Activated naive CD4-positive, alpha-beta T cell treated with anti-CD3 and anti-CD28 coated beads, Interleukin-2, amount 10 ng/mL, durations not matched to agents 7 days and 5 days (primary cell): ENCODE measurements at regions not wholly inside any gene's neighbourhood (a gene's known extent, or its start where the extent isn't known, plus 50 kb on each side); places are given as distances from the start of the nearest gene placed in this dataset.
"Not testable (repeated sequence)": the region's sequence is repeated elsewhere in the genome, so short reads cannot be mapped to it uniquely, and the experiment has no call there.

Experiments
- CTCF ChIA-PET: fragments of 350-600 bp; sonication (Branson Sonifier 250); formaldehyde crosslinking; loops from one replicate; lab custom pipeline; 2021; ENCODE audit warnings: antibody characterized with exemption; lab: Charles Lee
- DNase-seq: peaks from one replicate; pipeline ENCODE4 v3.0.0-alpha.2; 2020
- H3K27ac Mint-ChIP-seq: one replicate; pipeline ENCODE4 v1.8.0; 2021; ENCODE audit warnings: mild to moderate bottlenecking, moderate library complexity, mixed read lengths
- H3K27me3 Mint-ChIP-seq: one replicate; pipeline ENCODE4 v1.8.0; 2021; ENCODE audit warnings: mild to moderate bottlenecking, mixed read lengths
- H3K36me3 Mint-ChIP-seq: one replicate; pipeline ENCODE4 v1.8.0; 2021; ENCODE audit warnings: mixed read lengths
- H3K4me1 Mint-ChIP-seq: one replicate; pipeline ENCODE4 v1.8.0; 2021; ENCODE audit warnings: mixed read lengths
- H3K4me3 Mint-ChIP-seq: one replicate; pipeline ENCODE4 v1.8.0; 2021; ENCODE audit warnings: mild to moderate bottlenecking, moderate library complexity, mixed read lengths
- H3K9me3 Mint-ChIP-seq: one replicate; pipeline ENCODE4 v1.8.0; 2021; ENCODE audit warnings: mixed read lengths

DNA sequence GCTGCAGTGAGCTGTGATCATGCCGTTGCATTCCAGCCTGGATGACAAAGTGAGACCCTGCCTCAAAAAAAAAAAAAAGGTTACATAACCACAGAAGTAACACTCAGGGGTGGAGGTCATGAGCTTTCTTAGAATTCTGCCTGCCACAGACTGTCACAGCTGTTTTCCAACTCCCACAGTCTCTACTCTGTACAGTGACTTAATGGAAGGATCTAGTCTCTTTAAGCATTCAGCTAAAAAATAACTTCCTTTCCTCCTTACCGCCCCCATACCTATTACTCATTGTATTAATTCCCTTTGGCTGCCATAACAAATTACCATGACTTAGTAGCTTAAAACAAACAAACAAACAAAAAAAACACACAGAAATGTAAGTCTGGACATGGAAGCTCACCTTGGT, 99.6 kb upstream of the UBE2E1 start:
- CTCF ChIA-PET: interaction anchor here (0.6 kb wide), 1 partner anchor 46 kb away, joined by 3 read pairs; no protein-coding TSS in a partner anchor
- no peaks in the 10 kb centered on the region for H3K9me3 Mint-ChIP-seq
- DNase-seq: no peak
- no peaks in the 10 kb centered on the region for H3K36me3 Mint-ChIP-seq
- no peak overlapping the region for H3K27ac Mint-ChIP-seq
- peaks cover 4% of the 10 kb centered on the region for H3K27me3 Mint-ChIP-seq
- no peak overlapping the region for H3K4me3 Mint-ChIP-seq
- H3K4me1 Mint-ChIP-seq: no peaks in the 10 kb centered on the region

DNA sequence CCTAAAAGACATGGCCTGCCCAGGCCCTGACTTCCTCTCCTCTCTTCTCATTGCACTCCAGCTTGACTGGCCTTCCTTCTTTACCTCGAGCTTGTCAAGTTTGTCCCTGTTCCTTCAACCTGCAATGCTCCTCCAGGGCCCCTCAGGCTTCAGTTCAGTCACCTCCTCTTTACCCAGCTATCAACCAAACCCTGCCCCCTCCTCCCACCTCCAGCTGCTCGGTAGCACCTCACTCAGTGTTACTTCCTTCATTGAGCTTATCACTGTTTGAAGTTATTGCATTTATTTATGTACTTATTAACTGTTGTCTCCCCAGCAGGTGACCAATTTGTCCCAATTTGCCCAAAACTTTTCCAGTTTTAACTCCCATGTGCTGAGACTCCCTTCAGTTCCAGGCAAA, 95.8 kb upstream of the UBE2E1 start:
- H3K27me3 Mint-ChIP-seq: peaks cover 11% of the 10 kb centered on the region
- DNase-seq: no peak
- no peak overlapping the region for H3K4me3 Mint-ChIP-seq
- CTCF ChIA-PET: no interaction called here
- H3K9me3 Mint-ChIP-seq: no peaks in the 10 kb centered on the region
- H3K36me3 Mint-ChIP-seq: no peaks in the 10 kb centered on the region
- no peak overlapping the region for H3K27ac Mint-ChIP-seq
- no peaks in the 10 kb centered on the region for H3K4me1 Mint-ChIP-seq

DNA sequence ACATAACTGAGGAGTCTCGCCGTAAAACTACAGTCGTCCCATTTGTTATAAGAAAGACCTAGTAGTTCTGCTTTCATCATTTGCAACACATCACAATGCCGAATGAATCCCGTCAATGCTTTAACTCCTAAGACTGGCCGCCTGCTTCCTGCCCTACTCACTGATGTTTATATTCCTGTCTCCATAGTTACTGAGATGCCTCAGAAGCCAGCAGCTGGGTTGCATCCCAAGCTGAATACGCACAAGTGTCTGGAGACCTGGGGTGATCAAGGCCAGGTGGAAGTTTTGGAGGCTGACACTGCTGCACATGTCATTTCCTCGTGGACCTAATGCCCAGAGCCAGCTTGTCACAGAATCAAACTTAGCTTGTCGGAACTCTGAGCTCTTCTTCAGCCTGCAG, 95.2 kb upstream of the UBE2E1 start:
- no peak overlapping the region for H3K4me3 Mint-ChIP-seq
- DNase-seq: no peak
- CTCF ChIA-PET: no interaction called here

DNA sequence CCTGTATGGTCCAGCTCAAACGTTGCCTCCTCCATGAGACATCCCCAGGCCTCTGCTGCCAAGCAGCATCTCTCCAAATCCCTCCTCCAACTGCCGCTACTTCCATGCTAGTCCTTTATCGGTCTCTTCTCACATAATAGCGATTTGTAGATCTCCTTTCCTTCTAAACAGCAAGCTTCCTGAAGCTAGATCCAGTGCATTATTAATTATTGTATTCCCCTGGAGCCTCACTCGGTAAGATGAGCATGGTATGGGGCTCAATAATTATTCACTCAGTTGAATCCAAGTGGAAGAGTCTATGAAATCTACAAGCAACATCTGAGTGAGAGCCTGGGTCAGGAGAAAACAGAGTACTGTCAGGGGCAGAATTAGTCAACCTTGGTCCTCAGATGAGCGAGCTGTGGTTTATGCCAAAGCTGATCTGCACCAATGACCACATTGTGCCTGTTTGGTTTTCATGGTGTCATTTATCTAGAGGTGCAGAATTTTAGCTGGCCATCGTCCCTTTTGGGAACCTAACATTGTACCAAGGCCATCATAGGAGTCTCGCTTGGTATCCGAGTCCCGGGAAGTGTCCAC, 93.8 kb upstream of the UBE2E1 start:
- Mint-ChIP-seq H3K4me1 (no peaks in the 10 kb centered on the region), H3K9me3 (no peaks in the 10 kb centered on the region), H3K27ac (no peak overlapping the region), H3K4me3 (no peak overlapping the region), H3K27me3 (peaks cover 11% of the 10 kb centered on the region), H3K36me3 (no peaks in the 10 kb centered on the region)
- no peak for DNase-seq
- CTCF ChIA-PET: no interaction called here

More for the DNA sequence above, 95.2 kb upstream of the UBE2E1 start:
- peaks cover 11% of the 10 kb centered on the region for H3K27me3 Mint-ChIP-seq
- H3K27ac Mint-ChIP-seq: no peak overlapping the region
- H3K9me3 Mint-ChIP-seq: no peaks in the 10 kb centered on the region
- H3K36me3 Mint-ChIP-seq: no peaks in the 10 kb centered on the region
- no peaks in the 10 kb centered on the region for H3K4me1 Mint-ChIP-seq

DNA sequence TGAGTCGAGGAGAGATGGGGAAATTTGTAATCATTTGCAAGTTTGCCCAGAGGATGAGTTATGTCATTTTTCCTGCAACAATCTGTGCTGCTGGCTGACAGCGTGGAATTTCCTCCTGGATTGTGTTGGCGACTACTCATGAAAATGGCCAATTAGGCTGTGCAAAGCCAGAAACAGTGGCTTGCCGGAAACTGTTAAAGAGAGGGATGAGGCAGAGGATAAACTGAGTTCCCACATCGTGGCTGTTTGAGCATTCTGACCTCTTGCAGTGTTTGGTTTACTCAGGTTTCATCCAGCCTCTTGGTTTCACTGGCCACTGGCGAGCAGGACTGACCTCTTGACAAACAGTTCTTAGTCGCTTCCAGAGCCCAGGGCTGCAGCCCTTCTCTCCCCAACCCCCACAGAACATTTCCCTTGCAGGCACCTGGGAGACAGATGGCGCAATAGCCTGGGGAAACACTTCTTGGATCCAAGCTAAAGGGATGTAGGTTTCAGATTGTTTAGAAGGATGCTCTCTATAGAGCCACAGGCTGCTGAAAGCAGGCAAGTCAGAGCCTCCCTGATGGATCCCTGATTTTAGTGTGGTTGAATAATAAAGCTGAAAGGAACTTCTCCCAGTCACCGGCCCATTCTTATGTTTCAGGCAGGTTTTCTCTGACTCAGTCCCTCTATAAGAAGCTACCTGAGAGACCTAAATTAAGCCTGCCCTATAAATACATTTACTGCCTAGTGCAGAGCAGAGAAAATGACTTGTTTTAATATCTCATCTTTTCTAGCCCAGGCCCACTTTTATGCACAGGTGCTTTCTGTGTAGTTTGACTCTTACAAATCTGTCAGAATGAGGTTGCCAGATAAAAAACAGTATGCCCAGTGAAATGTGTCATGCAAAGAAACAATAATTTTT, 92.8 kb upstream of the UBE2E1 start:
- CTCF ChIA-PET: no interaction called here
- Mint-ChIP-seq H3K4me3 (no peak overlapping the region), H3K27ac (no peak overlapping the region), H3K4me1 (no peaks in the 10 kb centered on the region), H3K9me3 (no peaks in the 10 kb centered on the region), H3K27me3 (peaks cover 11% of the 10 kb centered on the region), H3K36me3 (no peaks in the 10 kb centered on the region)
- DNase-seq: no peak

DNA sequence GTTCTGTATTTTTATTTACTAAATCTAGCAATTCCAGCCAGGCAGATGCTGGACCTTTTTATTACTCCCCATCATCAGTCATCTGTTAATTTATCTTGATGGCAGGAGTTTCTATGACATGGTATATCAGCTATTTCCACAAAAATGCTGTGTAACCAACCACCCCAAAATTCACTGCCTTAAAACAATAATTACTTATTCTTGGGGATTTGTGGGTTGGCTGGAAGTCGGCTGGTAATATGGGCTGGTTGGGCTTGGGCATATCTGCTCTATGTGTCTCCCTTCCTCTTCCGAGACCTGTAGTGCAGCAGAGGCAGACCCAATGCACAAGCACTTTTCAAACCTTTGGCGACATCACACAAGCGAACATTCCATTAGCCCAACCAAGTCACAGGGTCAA, 92.1 kb upstream of the UBE2E1 start:
- CTCF ChIA-PET: no interaction called here
- Mint-ChIP-seq H3K4me3 (no peak overlapping the region), H3K9me3 (no peaks in the 10 kb centered on the region), H3K27me3 (peaks cover 11% of the 10 kb centered on the region), H3K4me1 (no peaks in the 10 kb centered on the region), H3K36me3 (no peaks in the 10 kb centered on the region), H3K27ac (no peak overlapping the region)
- no peak for DNase-seq

DNA sequence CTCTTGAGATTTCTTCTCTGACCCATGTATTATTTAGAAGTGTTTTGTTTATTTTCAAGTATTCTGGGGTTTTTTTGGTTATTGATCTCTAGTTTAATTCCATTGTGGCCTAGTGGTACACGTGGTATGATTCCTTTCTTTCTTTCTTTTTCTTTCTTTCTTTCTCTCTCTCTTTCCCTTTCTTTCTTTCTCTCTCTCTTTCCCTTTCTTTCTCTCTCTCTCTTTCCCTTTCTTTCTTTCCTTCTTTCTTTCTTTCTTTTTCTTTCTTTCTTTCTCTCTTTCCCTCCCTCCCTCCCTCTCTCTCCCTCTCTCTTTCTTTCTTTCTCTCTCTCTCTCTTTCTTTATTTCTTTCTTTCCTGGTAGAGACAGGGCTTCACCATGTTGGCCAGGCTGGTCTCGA, 85.7 kb upstream of the UBE2E1 start:
- CTCF ChIA-PET: interaction anchor here (0.6 to 1.3 kb wide), 2 partner anchors 143 to 403 kb away, joined by 3 to 4 read pairs; no protein-coding TSS in a partner anchor
- peaks cover 4% of the 10 kb centered on the region for H3K27me3 Mint-ChIP-seq
- H3K4me1 Mint-ChIP-seq: no peaks in the 10 kb centered on the region
- no peaks in the 10 kb centered on the region for H3K36me3 Mint-ChIP-seq
- H3K27ac Mint-ChIP-seq: no peak overlapping the region
- no peak for DNase-seq
- H3K9me3 Mint-ChIP-seq: no peaks in the 10 kb centered on the region
- H3K4me3 Mint-ChIP-seq: no peak overlapping the region

DNA sequence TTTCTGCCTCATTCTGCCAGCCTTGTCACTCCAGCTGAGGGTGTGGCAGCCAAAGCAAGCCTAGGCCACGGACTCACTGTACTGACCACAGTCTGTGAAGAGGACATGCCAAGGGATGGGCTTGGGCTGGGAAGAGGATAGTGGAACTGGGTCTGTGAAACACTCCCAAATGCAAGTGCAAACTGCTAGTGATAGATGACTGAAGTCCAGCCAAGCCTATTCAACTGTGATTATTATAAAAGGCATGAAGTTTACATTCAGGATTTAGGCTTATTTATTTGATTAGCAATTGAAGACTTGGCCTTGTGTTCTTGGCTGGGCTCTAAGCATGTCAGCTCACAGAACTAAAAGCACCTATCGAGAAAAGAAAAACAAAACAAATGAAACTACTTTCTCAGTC, 84.9 kb upstream of the UBE2E1 start:
- Mint-ChIP-seq H3K4me1 (no peaks in the 10 kb centered on the region), H3K9me3 (no peaks in the 10 kb centered on the region), H3K36me3 (no peaks in the 10 kb centered on the region), H3K27me3 (peaks cover 4% of the 10 kb centered on the region), H3K4me3 (no peak overlapping the region), H3K27ac (no peak overlapping the region)
- DNase-seq: no peak
- CTCF ChIA-PET: interaction anchor here (0.6 to 1.3 kb wide), 2 partner anchors 142 to 402 kb away, joined by 3 to 4 read pairs; no protein-coding TSS in a partner anchor

DNA sequence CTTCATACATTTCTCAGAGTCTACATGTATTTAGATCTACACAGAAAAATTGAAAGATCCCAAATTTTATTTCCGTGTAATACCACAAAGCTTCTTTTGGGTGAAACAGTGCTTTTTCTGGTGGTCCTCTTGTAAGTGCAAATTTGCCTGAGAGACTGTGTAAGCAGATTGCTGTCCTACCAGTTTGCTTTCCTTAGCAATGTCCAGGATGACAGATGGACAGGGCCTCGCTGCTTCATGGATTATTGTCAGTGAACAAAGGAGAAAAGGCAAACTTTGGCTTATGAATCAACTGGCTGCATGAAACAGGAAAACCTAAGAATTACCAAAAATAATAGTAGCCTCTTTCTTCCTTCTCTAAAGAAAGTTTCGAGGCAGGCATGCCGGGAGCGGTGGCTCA, 82.6 kb upstream of the UBE2E1 start:
- Mint-ChIP-seq H3K27ac (no peak overlapping the region), H3K4me3 (no peak overlapping the region), H3K4me1 (peaks cover 8% of the 10 kb centered on the region), H3K27me3 (peaks cover 8% of the 10 kb centered on the region), H3K9me3 (no peaks in the 10 kb centered on the region), H3K36me3 (no peaks in the 10 kb centered on the region)
- CTCF ChIA-PET: no interaction called here
- no peak for DNase-seq

DNA sequence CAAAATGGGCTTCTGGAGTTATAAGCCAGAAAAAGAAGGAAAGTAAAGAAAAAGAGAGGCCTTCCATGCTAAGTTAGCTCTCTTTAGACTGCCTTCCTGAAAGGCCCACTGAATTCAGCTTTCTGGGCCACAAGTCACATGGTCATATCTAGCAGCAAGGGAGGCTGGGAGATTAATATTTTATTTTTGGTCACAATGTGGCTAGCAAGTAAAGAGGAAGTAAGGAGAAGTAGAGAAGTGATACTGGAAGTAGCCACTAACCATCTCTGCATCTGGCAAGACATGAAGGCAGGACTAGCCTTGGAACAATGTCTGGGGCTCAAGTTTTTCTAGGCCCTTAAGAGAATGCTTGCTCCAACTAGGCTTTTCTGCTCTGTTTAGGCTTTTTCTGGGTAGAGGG, 81.8 kb upstream of the UBE2E1 start:
- H3K4me3 Mint-ChIP-seq: no peak overlapping the region
- no peaks in the 10 kb centered on the region for H3K36me3 Mint-ChIP-seq
- no peak overlapping the region for H3K27ac Mint-ChIP-seq
- H3K27me3 Mint-ChIP-seq: peaks cover 8% of the 10 kb centered on the region
- H3K4me1 Mint-ChIP-seq: peaks cover 8% of the 10 kb centered on the region
- CTCF ChIA-PET: no interaction called here
- no peak for DNase-seq
- H3K9me3 Mint-ChIP-seq: no peaks in the 10 kb centered on the region

DNA sequence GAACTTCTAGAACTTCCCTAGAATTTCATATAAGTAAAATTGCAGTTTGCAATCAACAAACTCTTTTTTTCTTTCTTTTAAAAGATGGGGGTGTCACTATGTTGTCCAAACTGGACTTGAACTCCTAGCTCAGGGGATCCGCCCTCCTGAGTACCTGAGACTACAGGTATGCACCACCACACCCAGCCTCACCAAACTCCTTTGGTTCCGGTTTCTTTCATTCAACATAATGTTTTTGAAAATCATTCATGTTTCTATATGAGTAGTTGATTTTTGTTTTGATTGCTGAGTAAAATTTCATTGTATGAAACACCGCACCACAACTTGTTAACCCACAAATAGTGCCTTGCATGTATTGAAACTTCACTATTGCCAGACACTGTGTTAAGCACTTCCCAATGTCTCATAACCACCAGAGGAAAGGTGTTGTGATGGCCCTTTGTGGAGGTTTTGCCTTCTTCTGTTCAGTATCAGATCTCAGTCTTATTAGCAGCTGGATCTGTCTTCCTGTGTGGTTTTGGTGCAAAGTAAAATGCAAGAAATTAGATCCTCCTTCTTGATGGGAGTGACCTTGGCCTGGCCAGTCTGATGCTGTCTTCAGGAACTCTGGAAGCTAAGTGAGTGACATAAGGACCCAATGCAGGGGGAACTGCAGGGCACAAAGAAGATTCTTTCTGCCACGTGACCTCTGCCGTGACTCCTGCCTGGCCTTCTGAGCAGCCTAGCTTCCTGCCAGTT, 78.8 kb upstream of the UBE2E1 start:
- Mint-ChIP-seq H3K36me3 (no peaks in the 10 kb centered on the region), H3K9me3 (no peaks in the 10 kb centered on the region), H3K4me3 (no peak overlapping the region), H3K27ac (no peak overlapping the region), H3K27me3 (peaks cover 4% of the 10 kb centered on the region), H3K4me1 (peaks cover 8% of the 10 kb centered on the region)
- CTCF ChIA-PET: no interaction called here
- no peak for DNase-seq

DNA sequence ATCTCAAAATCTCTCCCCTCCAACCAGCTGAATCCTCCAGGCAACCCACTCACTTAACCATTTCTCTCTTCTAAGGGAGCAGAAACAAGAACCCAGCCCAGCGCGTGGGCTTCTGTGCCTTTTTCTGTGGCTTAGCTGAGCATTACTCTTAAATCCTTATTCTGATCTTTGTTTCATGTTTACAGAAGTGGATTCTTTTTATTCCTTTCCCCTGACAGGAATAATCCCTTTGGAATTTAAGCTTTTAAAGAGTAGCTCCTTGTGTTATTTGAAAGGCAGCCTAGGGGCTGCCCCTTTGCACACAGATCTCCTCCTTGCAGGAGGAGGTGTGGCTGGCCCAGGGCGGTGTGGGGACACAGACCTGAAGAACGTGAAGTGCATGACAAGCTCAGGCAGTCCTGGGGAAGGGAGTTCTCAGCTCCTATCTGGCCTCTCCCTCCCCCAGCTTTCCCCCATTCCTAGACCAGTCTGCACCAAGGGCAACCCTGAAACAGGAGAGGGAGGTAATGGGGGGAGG, 77.1 kb upstream of the UBE2E1 start:
- DNase-seq: no peak
- peaks cover 4% of the 10 kb centered on the region for H3K27me3 Mint-ChIP-seq
- H3K4me3 Mint-ChIP-seq: no peak overlapping the region
- peaks cover 8% of the 10 kb centered on the region for H3K4me1 Mint-ChIP-seq
- no peaks in the 10 kb centered on the region for H3K36me3 Mint-ChIP-seq
- H3K27ac Mint-ChIP-seq: peak overlapping the region; percentile 28
- no peaks in the 10 kb centered on the region for H3K9me3 Mint-ChIP-seq
- CTCF ChIA-PET: no interaction called here

DNA sequence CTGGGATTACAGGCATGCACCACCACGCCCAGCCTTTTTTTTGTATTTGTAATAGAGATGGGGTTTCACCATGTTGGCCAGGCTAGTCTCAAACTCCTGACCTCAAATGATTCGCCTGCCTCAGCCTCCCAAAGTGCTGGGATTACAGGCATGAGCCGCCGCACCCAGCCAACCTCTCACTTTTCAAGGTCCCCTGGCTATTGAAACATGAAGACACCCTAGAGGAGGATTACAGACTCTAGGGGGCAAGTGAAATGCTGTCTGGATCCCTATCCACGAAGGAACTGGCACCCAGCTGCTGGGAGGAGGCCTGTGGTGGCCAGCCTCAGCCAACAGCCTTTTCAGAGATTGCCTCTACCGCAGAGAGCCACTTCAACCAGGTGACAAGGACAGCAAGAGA, 76.4 kb upstream of the UBE2E1 start:
- H3K36me3 Mint-ChIP-seq, DNase-seq, H3K27me3 Mint-ChIP-seq, CTCF ChIA-PET, H3K9me3 Mint-ChIP-seq, H3K27ac Mint-ChIP-seq, H3K4me3 Mint-ChIP-seq, H3K4me1 Mint-ChIP-seq: not testable (repeated sequence)

DNA sequence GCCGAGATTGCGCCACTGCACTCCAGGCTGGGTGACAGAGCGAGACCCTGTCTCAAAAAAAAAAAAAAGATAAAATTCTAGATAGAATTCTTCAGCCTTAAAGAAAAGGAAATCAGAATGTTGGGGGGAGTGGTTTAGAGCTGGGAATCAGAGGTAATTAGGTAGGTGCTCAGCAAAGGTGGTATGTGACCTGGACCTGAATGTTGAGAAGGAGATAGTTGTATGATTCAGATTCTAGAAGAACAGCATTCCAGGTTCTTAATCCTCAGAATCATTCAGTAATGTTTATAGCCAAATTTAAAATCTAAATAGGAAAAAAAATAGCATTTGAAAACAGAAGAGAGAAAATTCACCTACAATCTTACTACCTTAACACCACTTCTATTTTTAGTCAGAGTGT, 71.3 kb upstream of the UBE2E1 start:
- no peak for DNase-seq
- H3K9me3 Mint-ChIP-seq: no peaks in the 10 kb centered on the region
- H3K4me1 Mint-ChIP-seq: no peaks in the 10 kb centered on the region
- CTCF ChIA-PET: no interaction called here
- no peak overlapping the region for H3K4me3 Mint-ChIP-seq
- H3K27me3 Mint-ChIP-seq: peaks cover 19% of the 10 kb centered on the region
- H3K36me3 Mint-ChIP-seq: no peaks in the 10 kb centered on the region
- H3K27ac Mint-ChIP-seq: no peak overlapping the region
